ENCODE measurements at regions not wholly inside any gene's neighbourhood (a gene's known extent, or its start where the extent isn't known, plus 50 kb on each side); places are given as distances from the start of the nearest gene placed in this dataset.

DNA sequence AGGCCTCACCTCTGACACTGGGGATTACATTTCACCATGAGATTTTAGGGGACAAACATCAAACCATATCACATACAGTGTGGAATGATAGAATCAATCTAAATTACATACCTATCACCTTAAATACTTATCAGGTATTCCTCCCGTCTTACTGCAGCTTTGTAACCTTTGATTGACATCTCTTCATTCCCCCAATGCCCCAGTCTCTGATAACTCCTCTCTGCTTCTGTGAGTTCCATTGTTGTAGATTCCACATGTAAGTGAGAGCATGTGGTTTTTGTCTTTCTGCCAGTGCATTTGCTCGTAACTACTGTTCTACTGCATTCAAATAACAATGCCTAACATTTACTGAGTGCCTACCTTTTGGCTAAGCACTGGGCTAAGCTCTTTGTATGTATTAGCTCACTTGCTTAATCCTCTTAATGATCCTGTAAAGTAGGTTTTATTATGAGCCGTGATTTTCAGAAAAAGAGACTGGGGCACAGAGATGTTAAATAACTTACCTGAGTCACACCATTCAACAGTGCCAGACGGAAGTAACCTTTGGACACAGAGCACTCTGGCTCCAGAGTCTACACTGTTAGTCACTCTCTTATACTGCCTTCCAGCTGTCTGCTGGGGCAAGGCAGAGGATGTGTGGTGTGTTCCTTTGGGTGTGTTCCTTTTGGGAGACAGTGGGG lies 63.7 kb upstream of the ESX1 start:
- TF ChIP-seq POLR2AphosphoS5 (IDR thresholded peaks at IDR 0.05; ENCODE audit: low read depth, low read length) (no peak), TAF1 (IDR thresholded peaks at IDR 0.05; ENCODE audit: low read depth, low read length) (no peak), FOSL1 (IDR thresholded peaks at IDR 0.05; ENCODE audit: insufficient read depth, low read depth, low read length) (no peak), SIN3A (conservative IDR thresholded peaks at IDR 0.05 in 1 of 2, IDR thresholded peaks at IDR 0.05 in 1 of 2; ENCODE audit: low read depth in 1 of 2, low read length in 2 of 2) (no peak), CEBPB (IDR thresholded peaks at IDR 0.05; ENCODE audit: low read depth, low read length) (no peak), BCL11A (IDR thresholded peaks at IDR 0.05; ENCODE audit: low read depth in 2 of 2, low read length in 2 of 2) (no peak), YY1 (IDR thresholded peaks at IDR 0.05; ENCODE audit: low read depth, low read length) (no peak), EZH2 (IDR thresholded peaks at IDR 0.05; ENCODE audit: low read depth, low read length, severe bottlenecking) (no peak), MAFK (IDR thresholded peaks at IDR 0.05; ENCODE audit: low read depth, low read length) (no peak), SP4 (IDR thresholded peaks at IDR 0.05; ENCODE audit: low read length) (no peak), SP2 (IDR thresholded peaks at IDR 0.05; ENCODE audit: low read length) (no peak), POU5F1 (IDR thresholded peaks at IDR 0.05; ENCODE audit: low read depth, low read length) (no peak)
- TF ChIP-seq, protein P1, sequence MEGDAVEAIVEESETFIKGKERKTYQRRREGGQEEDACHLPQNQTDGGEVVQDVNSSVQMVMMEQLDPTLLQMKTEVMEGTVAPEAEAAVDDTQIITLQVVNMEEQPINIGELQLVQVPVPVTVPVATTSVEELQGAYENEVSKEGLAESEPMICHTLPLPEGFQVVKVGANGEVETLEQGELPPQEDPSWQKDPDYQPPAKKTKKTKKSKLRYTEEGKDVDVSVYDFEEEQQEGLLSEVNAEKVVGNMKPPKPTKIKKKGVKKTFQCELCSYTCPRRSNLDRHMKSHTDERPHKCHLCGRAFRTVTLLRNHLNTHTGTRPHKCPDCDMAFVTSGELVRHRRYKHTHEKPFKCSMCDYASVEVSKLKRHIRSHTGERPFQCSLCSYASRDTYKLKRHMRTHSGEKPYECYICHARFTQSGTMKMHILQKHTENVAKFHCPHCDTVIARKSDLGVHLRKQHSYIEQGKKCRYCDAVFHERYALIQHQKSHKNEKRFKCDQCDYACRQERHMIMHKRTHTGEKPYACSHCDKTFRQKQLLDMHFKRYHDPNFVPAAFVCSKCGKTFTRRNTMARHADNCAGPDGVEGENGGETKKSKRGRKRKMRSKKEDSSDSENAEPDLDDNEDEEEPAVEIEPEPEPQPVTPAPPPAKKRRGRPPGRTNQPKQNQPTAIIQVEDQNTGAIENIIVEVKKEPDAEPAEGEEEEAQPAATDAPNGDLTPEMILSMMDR (IDR thresholded peaks at IDR 0.05; ENCODE audit: control extremely low read depth in 1 of 3, insufficient read depth in 1 of 3, low read depth in 1 of 3, low read length in 3 of 3) = no peak
- TF ChIP-seq, protein P2, sequence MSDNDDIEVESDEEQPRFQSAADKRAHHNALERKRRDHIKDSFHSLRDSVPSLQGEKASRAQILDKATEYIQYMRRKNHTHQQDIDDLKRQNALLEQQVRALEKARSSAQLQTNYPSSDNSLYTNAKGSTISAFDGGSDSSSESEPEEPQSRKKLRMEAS (IDR thresholded peaks at IDR 0.05) = no peak

All from H1 (cell line).